ENCODE measurements at regions not wholly inside any gene's neighbourhood (a gene's known extent, or its start where the extent isn't known, plus 50 kb on each side); places are given as distances from the start of the nearest gene placed in this dataset.
"Not testable (repeated sequence)": the region's sequence is repeated elsewhere in the genome, so short reads cannot be mapped to it uniquely, and the experiment has no call there.

DNA sequence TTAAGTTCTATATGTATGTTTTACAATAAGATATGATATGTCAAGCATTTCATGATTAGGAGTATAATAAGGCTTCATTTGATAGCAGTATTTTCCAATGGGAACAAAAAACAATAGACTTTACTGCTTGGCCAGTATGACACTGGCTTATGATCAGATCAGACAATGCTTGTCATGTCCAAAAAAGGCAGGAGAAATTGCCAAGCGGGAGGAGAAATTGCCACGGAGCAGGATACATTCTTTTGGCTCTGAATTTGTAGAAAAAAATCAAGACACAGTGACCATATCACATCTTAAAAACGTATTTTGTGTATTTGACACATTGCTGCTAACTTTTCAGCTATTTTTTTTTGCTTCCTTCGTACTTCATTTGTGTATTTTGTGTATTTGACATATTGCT is 404.1 kb downstream of the CNTNAP4 start:
- DNase-seq (ENCODE audit: extremely low spot score, unreplicated experiment), result no peak
- Mint-ChIP-seq H3K27me3 (no peaks in the 10 kb centered on the region), H3K9me3 (peaks cover 2% of the 10 kb centered on the region), H3K36me3 (no peaks in the 10 kb centered on the region), H3K4me1 (ENCODE audit: unreplicated experiment) (no peaks in the 10 kb centered on the region), H3K27ac (no peak overlapping the region), H3K4me3 (no peak overlapping the region)
- TF ChIP-seq, protein P1, sequence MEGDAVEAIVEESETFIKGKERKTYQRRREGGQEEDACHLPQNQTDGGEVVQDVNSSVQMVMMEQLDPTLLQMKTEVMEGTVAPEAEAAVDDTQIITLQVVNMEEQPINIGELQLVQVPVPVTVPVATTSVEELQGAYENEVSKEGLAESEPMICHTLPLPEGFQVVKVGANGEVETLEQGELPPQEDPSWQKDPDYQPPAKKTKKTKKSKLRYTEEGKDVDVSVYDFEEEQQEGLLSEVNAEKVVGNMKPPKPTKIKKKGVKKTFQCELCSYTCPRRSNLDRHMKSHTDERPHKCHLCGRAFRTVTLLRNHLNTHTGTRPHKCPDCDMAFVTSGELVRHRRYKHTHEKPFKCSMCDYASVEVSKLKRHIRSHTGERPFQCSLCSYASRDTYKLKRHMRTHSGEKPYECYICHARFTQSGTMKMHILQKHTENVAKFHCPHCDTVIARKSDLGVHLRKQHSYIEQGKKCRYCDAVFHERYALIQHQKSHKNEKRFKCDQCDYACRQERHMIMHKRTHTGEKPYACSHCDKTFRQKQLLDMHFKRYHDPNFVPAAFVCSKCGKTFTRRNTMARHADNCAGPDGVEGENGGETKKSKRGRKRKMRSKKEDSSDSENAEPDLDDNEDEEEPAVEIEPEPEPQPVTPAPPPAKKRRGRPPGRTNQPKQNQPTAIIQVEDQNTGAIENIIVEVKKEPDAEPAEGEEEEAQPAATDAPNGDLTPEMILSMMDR (conservative IDR thresholded peaks at IDR 0.05), result no peak

DNA sequence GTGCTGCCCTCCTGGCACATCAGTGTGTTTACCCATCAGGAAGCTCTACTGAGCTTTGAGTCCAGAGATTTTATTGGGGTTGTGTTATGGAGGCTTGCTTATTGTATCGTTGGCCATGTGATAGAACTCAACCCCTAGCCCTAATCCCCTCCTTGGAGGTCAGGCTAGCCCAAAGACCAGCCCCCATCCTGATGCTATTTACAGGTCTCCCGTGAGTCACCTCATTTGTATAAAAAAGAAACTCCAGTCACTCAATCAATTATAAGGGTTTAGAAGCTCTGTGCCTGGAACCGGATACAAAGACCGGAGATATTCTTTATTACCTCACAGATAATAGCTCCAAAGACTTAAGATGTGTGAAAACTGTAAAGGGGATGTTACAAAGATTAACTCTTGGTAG is 405.9 kb downstream of the CNTNAP4 start:
- no peaks in the 10 kb centered on the region for H3K27me3 Mint-ChIP-seq
- H3K36me3 Mint-ChIP-seq, result no peaks in the 10 kb centered on the region
- no peak for DNase-seq (ENCODE audit: extremely low spot score, unreplicated experiment)
- no peaks in the 10 kb centered on the region for H3K4me1 Mint-ChIP-seq (ENCODE audit: unreplicated experiment)
- no peak overlapping the region for H3K4me3 Mint-ChIP-seq
- no peak overlapping the region for H3K27ac Mint-ChIP-seq
- TF ChIP-seq, protein P1 (conservative IDR thresholded peaks at IDR 0.05), result no peak
- H3K9me3 Mint-ChIP-seq, result no peaks in the 10 kb centered on the region

DNA sequence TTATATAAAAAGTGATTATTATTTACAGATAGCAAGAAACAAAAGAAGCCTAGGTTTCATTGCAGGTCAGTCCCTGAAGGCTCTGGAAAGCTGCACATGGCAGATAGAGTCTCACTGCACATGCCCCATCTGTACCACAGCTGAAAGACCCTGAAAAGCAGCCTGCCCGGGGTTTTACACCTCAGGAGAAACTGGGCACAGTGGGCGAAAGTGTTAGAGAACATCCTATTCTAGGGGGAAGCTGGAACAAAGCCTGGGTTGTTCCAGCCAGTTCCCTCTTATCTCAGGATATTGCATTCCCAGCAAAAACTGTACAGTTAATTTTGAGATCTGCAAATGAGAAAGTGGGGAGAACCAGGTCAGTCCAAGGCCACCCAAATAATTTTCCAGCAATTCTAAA is 419.7 kb downstream of the CNTNAP4 start:
- Mint-ChIP-seq H3K36me3 (no peaks in the 10 kb centered on the region), H3K27me3 (peaks cover 7% of the 10 kb centered on the region), H3K9me3 (peaks cover 8% of the 10 kb centered on the region), H3K4me3 (no peak overlapping the region), H3K27ac (no peak overlapping the region), H3K4me1 (ENCODE audit: unreplicated experiment) (no peaks in the 10 kb centered on the region)
- TF ChIP-seq, protein P1 (conservative IDR thresholded peaks at IDR 0.05), result no peak
- no peak for DNase-seq (ENCODE audit: extremely low spot score, unreplicated experiment)

DNA sequence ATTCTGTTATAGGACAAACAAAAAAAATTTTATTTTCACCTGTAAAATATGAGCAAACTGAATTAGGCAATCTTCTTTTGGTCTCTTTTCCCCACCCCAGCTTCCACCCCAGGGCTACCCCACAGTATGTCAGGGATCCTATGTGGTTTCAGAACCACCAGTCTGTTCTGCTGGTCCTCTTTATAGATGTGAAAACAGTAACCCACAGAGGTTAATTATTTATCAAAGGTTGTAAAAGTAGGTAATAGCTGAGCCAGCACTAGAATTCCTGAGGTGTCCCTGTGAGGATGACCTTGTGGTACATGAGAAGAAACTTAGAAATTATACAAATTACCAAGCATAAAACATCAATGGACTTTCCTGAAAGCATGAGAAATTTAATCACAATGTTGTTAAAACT is 428.7 kb downstream of the CNTNAP4 start:
- no peaks in the 10 kb centered on the region for H3K36me3 Mint-ChIP-seq
- no peak for DNase-seq (ENCODE audit: extremely low spot score, unreplicated experiment)
- H3K27me3 Mint-ChIP-seq, result peaks cover 3% of the 10 kb centered on the region
- H3K27ac Mint-ChIP-seq, result no peak overlapping the region
- no peaks in the 10 kb centered on the region for H3K4me1 Mint-ChIP-seq (ENCODE audit: unreplicated experiment)
- H3K9me3 Mint-ChIP-seq, result no peaks in the 10 kb centered on the region
- no peak overlapping the region for H3K4me3 Mint-ChIP-seq
- TF ChIP-seq, protein P1 (conservative IDR thresholded peaks at IDR 0.05), result no peak

DNA sequence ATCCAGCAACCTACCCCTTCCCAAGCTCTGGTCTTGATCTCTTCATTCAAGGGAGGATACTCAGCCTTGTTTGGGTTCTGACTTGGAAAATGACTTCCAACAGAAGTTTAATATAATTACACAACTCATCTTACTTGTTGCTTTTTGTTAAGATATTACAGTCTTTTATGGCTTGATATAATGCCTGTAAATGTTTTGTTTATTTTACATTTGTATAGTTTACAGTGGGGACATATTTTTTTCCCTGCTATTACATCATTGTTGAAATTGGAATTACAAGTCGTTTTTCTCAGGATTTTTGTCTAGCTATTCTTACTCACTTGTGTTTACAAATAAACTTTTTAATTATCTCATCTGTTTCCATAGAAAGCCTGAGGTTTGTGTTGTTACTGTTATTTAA is 436.0 kb downstream of the CNTNAP4 start:
- no peak for DNase-seq (ENCODE audit: extremely low spot score, unreplicated experiment)
- TF ChIP-seq, protein P1 (conservative IDR thresholded peaks at IDR 0.05), result no peak
- no peak overlapping the region for H3K27ac Mint-ChIP-seq
- H3K9me3 Mint-ChIP-seq, result peaks cover 14% of the 10 kb centered on the region
- H3K4me1 Mint-ChIP-seq (ENCODE audit: unreplicated experiment), result no peaks in the 10 kb centered on the region
- no peak overlapping the region for H3K4me3 Mint-ChIP-seq
- H3K36me3 Mint-ChIP-seq, result no peaks in the 10 kb centered on the region
- H3K27me3 Mint-ChIP-seq, result peaks cover 5% of the 10 kb centered on the region

DNA sequence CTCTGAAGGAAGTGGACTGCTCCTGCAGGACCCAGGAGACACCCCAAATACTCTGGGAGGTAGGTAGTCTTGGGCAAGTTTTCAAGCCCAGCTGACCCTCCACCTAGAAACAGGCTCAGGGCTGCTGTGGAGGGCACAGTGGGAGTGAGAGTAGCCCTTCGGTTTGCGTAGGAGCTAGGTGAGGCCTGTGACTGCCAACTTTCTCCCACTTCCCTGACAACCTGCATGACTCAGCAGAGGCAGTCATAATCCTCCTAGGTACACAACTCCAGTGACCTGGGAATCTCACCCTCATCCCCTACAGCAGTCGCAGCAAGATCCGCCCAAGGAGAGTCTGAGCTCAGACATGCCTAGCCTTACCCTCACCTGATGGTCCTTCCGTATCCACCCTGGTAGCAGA is 439.1 kb downstream of the CNTNAP4 start:
- not testable (repeated sequence) for H3K27me3 Mint-ChIP-seq; H3K27ac Mint-ChIP-seq; DNase-seq (ENCODE audit: extremely low spot score, unreplicated experiment); H3K4me1 Mint-ChIP-seq (ENCODE audit: unreplicated experiment); H3K36me3 Mint-ChIP-seq; H3K4me3 Mint-ChIP-seq
- peaks cover 14% of the 10 kb centered on the region for H3K9me3 Mint-ChIP-seq

All from type B pancreatic cell (in vitro differentiated cells).